Erythroblast (primary cell): ENCODE measurements at regions not wholly inside any gene's neighbourhood (a gene's known extent, or its start where the extent isn't known, plus 50 kb on each side); places are given as distances from the start of the nearest gene placed in this dataset.

Experiments used
- DNase-seq, 2 experiments: peaks; one replicate each; lab custom pipeline; 2025; lab: John Stamatoyannopoulos, UW
- GATA1 ChIP-seq: IDR thresholded peaks from 2 replicates; pipeline ENCODE4 v1.6.1; 2011; ENCODE audit warnings: low read depth, mild to moderate bottlenecking, control low read depth, low read length, moderate library complexity
- POLR2A ChIP-seq: IDR thresholded peaks from 2 replicates; pipeline ENCODE4 v1.6.1; 2011; ENCODE audit warnings: mild to moderate bottlenecking, low read length

DNA sequence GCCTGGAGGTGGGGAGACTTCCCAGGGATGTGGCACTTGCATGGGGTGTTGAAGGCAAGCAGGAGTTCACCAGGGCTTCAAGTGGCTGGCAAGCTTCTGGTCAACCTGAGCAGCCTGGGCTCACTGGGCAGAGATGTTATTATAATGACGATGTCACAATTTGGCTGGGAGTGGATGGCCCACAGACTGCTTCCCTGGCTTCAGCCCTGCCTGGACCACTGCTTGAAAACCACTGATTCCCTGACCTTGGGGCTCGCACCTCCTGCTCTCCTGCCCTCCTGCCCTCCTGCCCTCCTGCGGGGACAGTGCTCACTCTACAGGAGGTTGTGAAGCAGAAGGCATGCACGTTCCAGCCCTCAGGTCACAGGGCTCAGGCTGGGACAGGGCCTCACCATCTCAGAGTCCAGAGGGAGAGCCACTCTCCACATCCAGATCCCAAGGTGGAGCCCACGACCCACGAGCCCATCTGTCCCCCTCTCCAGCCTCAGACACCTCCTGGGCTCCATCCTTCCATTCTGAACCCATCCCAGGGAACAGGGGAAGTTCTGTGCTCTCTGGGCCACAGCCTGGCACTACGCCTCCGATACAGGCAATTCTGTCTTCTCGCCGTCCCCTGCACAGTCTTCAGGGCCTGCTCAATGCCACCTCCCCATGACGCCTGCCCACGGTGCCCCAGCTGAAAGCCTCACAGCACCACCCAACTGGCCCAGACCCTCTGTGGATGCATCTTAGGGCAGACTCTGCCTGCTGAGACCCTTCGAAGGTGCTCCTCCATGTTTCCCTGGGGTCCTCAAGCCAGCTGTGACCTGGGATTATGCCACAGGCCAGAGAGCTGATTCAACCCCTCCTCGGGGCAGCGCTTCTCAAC lies 241.6 kb upstream of the RAB6C start:
- no peak for DNase-seq
- no peak for TF ChIP-seq GATA1
- no peak for TF ChIP-seq POLR2A

GRCh38 chr2:129738799-129739198 lies 240.7 kb upstream of the RAB6C start:
- TF ChIP-seq GATA1 (no peak), POLR2A (no peak)
- no peak for DNase-seq

GRCh38 chr2:129740504-129740903 lies 239.0 kb upstream of the RAB6C start:
- TF ChIP-seq GATA1 = no peak
- no peak for TF ChIP-seq POLR2A
- DNase-seq = no peak

DNA sequence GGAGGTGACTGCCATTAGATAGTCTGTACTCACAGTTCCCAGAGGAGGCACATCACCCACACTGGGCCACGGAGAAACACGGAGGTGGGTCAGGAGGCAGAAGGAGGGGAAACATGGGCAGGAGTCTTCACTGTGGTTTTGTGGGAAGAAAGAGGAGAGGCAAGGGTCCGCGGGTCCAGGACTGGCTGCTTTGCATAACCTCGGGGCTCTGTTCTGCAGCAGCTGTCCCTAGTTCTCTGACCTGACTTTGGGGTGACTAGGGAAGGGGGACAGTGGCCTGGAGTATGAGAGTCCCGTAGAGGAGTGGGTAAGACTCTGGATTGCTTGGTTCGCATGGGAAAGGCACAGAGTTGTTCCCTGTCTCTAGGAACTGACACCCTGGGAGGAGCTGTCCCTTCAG lies 238.3 kb upstream of the RAB6C start:
- TF ChIP-seq POLR2A (no peak), GATA1 (no peak)
- no peak for DNase-seq

DNA sequence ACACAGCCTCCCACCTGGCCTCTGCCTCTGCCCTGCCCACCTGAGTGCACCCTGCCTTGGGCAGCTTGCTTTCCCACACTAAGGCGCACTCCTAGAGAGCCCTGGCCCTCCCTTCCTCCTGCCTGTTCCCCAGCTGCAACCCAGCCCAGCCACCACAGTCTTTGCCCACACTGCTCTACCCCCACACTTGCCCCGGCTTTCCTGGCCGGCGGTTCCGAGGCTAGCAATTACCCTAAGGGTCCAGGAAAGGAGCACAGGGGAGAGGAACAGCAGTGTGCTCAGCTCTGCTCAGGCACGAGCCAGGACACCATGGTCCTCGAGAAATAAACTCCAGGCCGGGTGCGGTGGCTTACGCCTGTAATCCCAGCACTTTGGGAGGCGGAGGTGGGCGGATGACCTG lies 237.8 kb upstream of the RAB6C start:
- no peak for TF ChIP-seq POLR2A
- TF ChIP-seq GATA1 = no peak
- no peak for DNase-seq

- no peak for TF ChIP-seq POLR2A
Measured at GRCh38 chr2:129742415-129743180, 236.9 kb upstream of the RAB6C start.

GRCh38 chr2:129744141-129744540 lies 235.3 kb upstream of the RAB6C start:
- DNase-seq = no peak
- TF ChIP-seq POLR2A = no peak
- TF ChIP-seq GATA1 = no peak

More at GRCh38 chr2:129742415-129743180, 236.9 kb upstream of the RAB6C start:
- DNase-seq = no peak

GRCh38 chr2:129744649-129745048 lies 234.8 kb upstream of the RAB6C start:
- TF ChIP-seq GATA1 (no peak), POLR2A (no peak)
- DNase-seq = no peak

DNA sequence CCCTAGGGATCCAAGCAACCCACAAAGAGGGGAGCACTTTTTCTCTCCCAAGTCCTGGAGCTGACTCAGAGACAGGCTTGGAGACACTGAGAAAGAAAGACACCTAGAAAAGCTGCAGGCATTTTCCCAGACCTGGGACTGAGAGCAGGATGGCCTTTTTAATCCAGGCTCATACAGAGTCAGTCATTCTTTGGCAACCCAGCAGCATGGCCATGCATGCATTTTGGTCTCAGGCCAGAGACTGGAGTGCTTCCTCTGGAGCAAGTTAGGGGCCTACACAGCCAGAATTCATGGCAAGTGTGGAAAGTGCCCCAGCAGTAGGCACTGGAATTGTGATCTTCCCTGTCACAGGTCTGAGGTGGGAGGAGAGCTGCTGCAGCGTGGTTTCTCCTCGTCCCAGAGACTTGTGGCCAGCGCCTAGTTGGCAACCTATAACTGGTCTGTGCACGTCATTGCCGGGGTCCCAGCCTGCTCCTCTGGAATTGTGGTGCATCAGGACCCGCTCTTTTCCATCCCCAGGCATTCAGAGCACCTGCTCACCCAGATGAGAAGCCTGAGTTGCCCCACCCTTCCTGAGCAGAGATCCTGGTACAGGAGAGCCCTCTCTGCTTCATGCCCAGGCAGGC lies 231.9 kb upstream of the RAB6C start:
- DNase-seq = no peak
- no peak for TF ChIP-seq POLR2A
- no peak for TF ChIP-seq GATA1

GRCh38 chr2:129748250-129748649 lies 231.2 kb upstream of the RAB6C start:
- TF ChIP-seq POLR2A (no peak), GATA1 (no peak)
- DNase-seq = no peak

DNA sequence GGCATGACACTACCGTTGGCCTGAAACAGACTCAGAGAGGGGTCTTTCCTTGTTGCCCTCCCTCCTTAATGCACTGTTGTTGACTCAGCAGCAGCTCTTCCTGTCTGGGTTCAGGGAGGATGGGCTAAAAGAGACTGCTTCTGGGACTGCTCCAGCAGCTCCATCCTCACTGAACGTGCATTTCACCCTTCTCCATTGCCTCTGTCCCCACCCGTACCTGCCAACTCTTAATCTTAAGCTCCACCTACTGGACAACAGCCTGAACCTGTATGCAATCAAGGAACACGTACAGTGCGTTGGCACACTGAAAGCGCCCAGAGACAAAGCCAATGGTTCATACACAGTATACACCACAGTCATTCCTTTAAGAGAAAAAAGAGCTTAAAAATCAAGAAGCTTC lies 230.8 kb upstream of the RAB6C start:
- TF ChIP-seq POLR2A (no peak), GATA1 (no peak)
- DNase-seq = no peak

DNA sequence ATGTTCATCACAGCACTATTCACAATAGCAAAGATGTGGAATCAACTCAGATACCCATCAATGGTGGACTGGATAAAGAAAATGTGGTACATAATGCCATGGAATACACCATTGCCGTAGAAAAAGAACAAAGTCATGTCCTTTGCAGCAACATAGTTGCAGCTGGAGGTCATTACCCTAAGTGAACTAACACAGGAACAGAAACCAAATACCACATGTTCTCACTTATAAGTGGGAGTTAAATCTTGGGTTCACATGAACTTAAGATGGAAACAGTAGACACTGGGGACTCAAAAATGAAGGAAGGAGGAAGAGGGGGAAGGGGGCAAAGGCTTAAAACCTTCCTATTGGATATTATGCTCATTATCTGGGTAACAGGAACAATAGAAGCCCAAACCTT lies 228.1 kb upstream of the RAB6C start:
- TF ChIP-seq POLR2A (no peak), GATA1 (no peak)
- no peak for DNase-seq

DNA sequence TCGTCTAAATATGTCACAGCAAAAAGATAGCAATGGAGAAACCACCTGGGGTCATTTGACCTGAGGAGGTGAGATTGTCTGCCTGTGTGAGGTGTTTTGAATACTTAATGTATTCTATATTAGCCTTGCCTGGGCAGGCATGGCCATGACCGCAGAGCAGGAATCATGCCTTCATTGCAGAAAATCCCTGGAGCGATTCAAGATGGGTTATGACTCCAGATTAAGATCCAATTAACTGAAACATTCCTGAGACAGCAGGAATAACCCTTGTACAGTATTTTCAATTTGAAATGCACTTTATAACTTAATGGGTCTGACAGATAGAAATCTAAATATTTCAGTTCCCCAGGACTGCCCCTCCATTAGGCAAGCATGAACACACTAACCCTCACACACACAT lies 227.3 kb upstream of the RAB6C start:
- no peak for DNase-seq
- TF ChIP-seq GATA1 (no peak), POLR2A (no peak)

GRCh38 chr2:129752686-129753085 lies 226.8 kb upstream of the RAB6C start:
- TF ChIP-seq GATA1 (no peak), POLR2A (no peak)
- no peak for DNase-seq

GRCh38 chr2:129753261-129753660 lies 226.2 kb upstream of the RAB6C start:
- TF ChIP-seq POLR2A (no peak), GATA1 (no peak)

More at GRCh38 chr2:129753261-129753660, 226.2 kb upstream of the RAB6C start:
- DNase-seq = no peak
